Peyer's patch (tissue), 4 donors: ENCODE measurements at regions not wholly inside any gene's neighbourhood (a gene's known extent, or its start where the extent isn't known, plus 50 kb on each side); places are given as distances from the start of the nearest gene placed in this dataset.

Source experiments
- CTCF ChIP-seq, 6 experiments: fragments of 450-650 bp in 4 of 6; fragments of 200-600 bp in 2 of 6; sonication (generic) in 1 of 6; IDR thresholded peaks; one replicate each; pipeline ENCODE4 v1.5.1; 2017 to 2019; ENCODE audit warnings: antibody characterized with exemption in 6 of 6, mild to moderate bottlenecking in 3 of 6, moderate library complexity in 1 of 6
- POLR2A ChIP-seq, 2 donors: fragments of 450-650 bp; IDR thresholded peaks; one replicate each; pipeline ENCODE4 v1.5.1; 2017; ENCODE audit warnings: antibody characterized with exemption in 2 of 2, mild to moderate bottlenecking in 2 of 2, moderate library complexity in 2 of 2

- no peak for TF ChIP-seq CTCF (IDR thresholded peaks at IDR 0.05)
- TF ChIP-seq POLR2A (IDR thresholded peaks at IDR 0.05): no peak
Observed at GRCh38 chr2:198401644-198402043, 597.3 kb downstream of the PLCL1 start.
